Mesendoderm (in vitro differentiated cells): ENCODE measurements at regions not wholly inside any gene's neighbourhood (a gene's known extent, or its start where the extent isn't known, plus 50 kb on each side); places are given as distances from the start of the nearest gene placed in this dataset.

Experiments
- DNase-seq: peaks from one replicate; pipeline ENCODE4 v3.0.0; 2013
- H2AK5ac ChIP-seq: 2 replicates; pipeline ENCODE4 v1.6.1; 2013; ENCODE audit warnings: low read length, inconsistent platforms
- H2BK120ac ChIP-seq: 2 replicates; pipeline ENCODE4 v1.6.1; 2013; ENCODE audit warnings: low read depth, mild to moderate bottlenecking, low read length, moderate library complexity, mixed read lengths
- H2BK15ac ChIP-seq: replicated peaks from 2 replicates; pipeline ENCODE4 v1.6.1; 2013; ENCODE audit warnings: low read depth, mild to moderate bottlenecking, moderate library complexity
- H2BK5ac ChIP-seq: 2 replicates; pipeline ENCODE4 v1.6.1; 2013; ENCODE audit warnings: low read length, inconsistent platforms
- H3K18ac ChIP-seq: 2 replicates; pipeline ENCODE4 v1.6.1; 2013; ENCODE audit warnings: mild to moderate bottlenecking, low read length, mixed read lengths
- H3K23ac ChIP-seq: one replicate; pipeline ENCODE4 v1.6.1; 2013; ENCODE audit warnings: low read length
- H3K27ac ChIP-seq: 2 replicates; pipeline ENCODE4 v1.5.1; 2013; ENCODE audit warnings: low read depth, mild to moderate bottlenecking, inconsistent platforms, low read length, moderate library complexity
- H3K27me3 ChIP-seq: 2 replicates; pipeline ENCODE4 v1.6.1; 2013; ENCODE audit warnings: low read length, control low read depth, mild to moderate bottlenecking, inconsistent platforms; ENCODE audit not compliant: insufficient read depth, poor library complexity
- H3K36me3 ChIP-seq: 2 replicates; pipeline ENCODE4 v1.6.1; 2013; ENCODE audit warnings: low read length, inconsistent platforms; ENCODE audit not compliant: control insufficient read depth, insufficient read depth
- H3K4ac ChIP-seq: one replicate; pipeline ENCODE4 v1.6.1; 2013; ENCODE audit warnings: low read depth, mild to moderate bottlenecking, low read length, moderate library complexity
- H3K4me1 ChIP-seq: 2 replicates; pipeline ENCODE4 v1.6.1; 2013; ENCODE audit warnings: low read depth, low read length, inconsistent platforms; ENCODE audit not compliant: control insufficient read depth
- H3K4me2 ChIP-seq: 2 replicates; pipeline ENCODE4 v1.6.1; 2013; ENCODE audit warnings: low read length
- H3K4me3 ChIP-seq: 2 replicates; pipeline ENCODE4 v1.5.1; 2013; ENCODE audit warnings: mild to moderate bottlenecking, low read length
- H3K56ac ChIP-seq: one replicate; pipeline ENCODE4 v1.6.1; 2013; ENCODE audit warnings: low read length
- H3K79me1 ChIP-seq: 2 replicates; pipeline ENCODE4 v1.6.1; 2013; ENCODE audit warnings: low read length, inconsistent platforms
- H3K79me2 ChIP-seq: 2 replicates; pipeline ENCODE4 v1.6.1; 2013; ENCODE audit warnings: mild to moderate bottlenecking, low read length; ENCODE audit not compliant: control insufficient read depth, insufficient read depth
- H3K9ac ChIP-seq: 2 replicates; pipeline ENCODE4 v1.6.1; 2013; ENCODE audit warnings: low read length, inconsistent platforms
- H4K5ac ChIP-seq: one replicate; pipeline ENCODE4 v1.6.1; 2013; ENCODE audit warnings: low read length
- H4K8ac ChIP-seq: one replicate; pipeline ENCODE4 v1.6.1; 2013; ENCODE audit warnings: low read depth, mild to moderate bottlenecking, control low read depth, low read length, moderate library complexity
- WGBS: extraction: QIAGEN DNeasy Blood & Tissue Kit; methylation state at CpG from one replicate; pipeline ENCODE4 v1.1.7; 2013; ENCODE audit warnings: low lambda C conversion rate, missing lambda C conversion rate; ENCODE audit not compliant: insufficient coverage; ENCODE audit errors: extremely low coverage; 5-methylcytosine and 5-hydroxymethylcytosine counted together

DNA sequence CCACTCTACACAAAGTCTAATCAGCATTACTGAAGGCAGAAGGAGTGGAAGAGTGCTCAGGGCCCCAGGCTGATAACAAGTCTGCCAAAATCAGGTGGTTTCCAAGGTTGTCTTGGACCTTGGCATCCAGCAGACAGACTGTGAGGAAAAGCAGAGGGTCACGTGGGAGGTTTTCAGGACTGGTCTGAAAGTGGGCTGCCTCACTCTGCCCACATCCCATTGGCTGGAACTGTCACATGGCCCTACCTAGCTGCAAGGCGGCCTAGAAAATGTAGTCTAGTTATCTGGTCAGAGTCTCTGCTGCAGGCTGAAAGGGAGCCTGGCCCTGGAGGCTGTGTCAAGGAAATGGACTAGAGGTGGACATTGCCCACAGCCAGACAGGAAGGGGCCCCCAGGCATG is 310.7 kb upstream of the ASIC2 start:
- Histone ChIP-seq H2BK15ac (no peak overlapping the region), H2BK120ac (no peak overlapping the region), H4K5ac (no peak overlapping the region), H3K4me1 (no peaks in the 10 kb centered on the region), H3K9ac (no peak overlapping the region), H3K79me1 (no peaks in the 10 kb centered on the region), H3K4me2 (no peak overlapping the region), H3K27ac (no peak overlapping the region), H3K4me3 (no peak overlapping the region), H3K18ac (no peak overlapping the region), H3K27me3 (no peaks in the 10 kb centered on the region), H4K8ac (no peak overlapping the region), H3K56ac (no peak overlapping the region), H2AK5ac (no peak overlapping the region), H3K23ac (no peak overlapping the region), H3K79me2 (no peaks in the 10 kb centered on the region), H3K4ac (no peak overlapping the region), H2BK5ac (no peak overlapping the region), H3K36me3 (no peaks in the 10 kb centered on the region)
- WGBS, result no CpG with 5 or more reads among the region's 2 CpGs
- DNase-seq, result peak; percentile 13

DNA sequence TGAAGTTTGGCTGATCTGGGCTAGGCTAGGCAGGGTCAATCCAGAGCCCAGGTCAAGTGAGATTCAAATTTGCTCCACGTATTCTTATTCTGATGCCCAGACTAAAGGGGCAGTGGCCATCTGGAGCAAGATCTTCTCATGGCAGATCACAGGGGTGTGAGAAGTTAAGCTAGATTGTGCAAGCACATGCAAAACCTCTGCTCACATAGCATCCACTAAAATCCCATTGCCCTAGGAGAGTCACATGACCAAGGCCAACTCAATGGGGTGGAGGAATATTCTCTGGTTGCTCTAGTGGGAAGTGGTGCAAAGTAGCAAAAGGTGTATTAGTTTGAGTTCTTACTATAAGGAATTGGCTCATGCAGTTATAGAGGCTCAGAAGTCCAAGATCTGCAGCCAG is 318.4 kb upstream of the ASIC2 start:
- no peaks in the 10 kb centered on the region for H3K27me3 ChIP-seq
- H2BK15ac ChIP-seq, result no peak overlapping the region
- H3K9ac ChIP-seq, result no peak overlapping the region
- H4K5ac ChIP-seq, result no peak overlapping the region
- no peak overlapping the region for H3K18ac ChIP-seq
- no peak overlapping the region for H3K27ac ChIP-seq
- no CpG with 5 or more reads among the region's 1 CpG for WGBS
- no peak for DNase-seq
- H3K4me1 ChIP-seq, result no peaks in the 10 kb centered on the region
- no peaks in the 10 kb centered on the region for H3K36me3 ChIP-seq
- H3K79me2 ChIP-seq, result no peaks in the 10 kb centered on the region
- no peak overlapping the region for H3K56ac ChIP-seq
- H3K4ac ChIP-seq, result no peak overlapping the region
- H2BK5ac ChIP-seq, result no peak overlapping the region
- H3K79me1 ChIP-seq, result no peaks in the 10 kb centered on the region
- H2BK120ac ChIP-seq, result no peak overlapping the region
- H3K4me3 ChIP-seq, result no peak overlapping the region
- H3K4me2 ChIP-seq, result no peak overlapping the region
- no peak overlapping the region for H4K8ac ChIP-seq
- H2AK5ac ChIP-seq, result no peak overlapping the region
- no peak overlapping the region for H3K23ac ChIP-seq

DNA sequence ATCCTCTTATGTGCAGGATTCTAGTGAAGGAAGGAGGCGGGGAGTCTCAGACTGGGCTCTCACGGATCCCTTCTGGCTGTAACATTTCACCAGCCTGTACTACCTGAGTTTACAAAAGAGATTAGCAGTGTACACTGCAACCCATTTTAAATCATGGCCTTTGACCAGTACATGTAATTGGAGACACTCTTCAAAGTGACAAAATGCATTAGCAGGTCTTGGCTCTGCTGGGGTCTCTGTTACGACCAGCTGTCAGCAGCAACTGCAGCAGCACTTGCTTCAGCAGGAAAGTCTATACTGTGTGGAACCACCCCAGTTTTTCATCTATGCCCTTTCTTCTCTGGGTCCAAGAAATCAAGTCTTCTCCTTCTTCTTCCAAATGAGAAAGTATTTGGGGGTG is 322.8 kb upstream of the ASIC2 start:
- no peak overlapping the region for H3K23ac ChIP-seq
- H3K79me1 ChIP-seq, result no peaks in the 10 kb centered on the region
- no peak overlapping the region for H3K9ac ChIP-seq
- no peak overlapping the region for H2BK120ac ChIP-seq
- no peak overlapping the region for H4K5ac ChIP-seq
- no peak overlapping the region for H4K8ac ChIP-seq
- H3K4ac ChIP-seq, result no peak overlapping the region
- H3K4me1 ChIP-seq, result no peaks in the 10 kb centered on the region
- DNase-seq, result no peak
- no peaks in the 10 kb centered on the region for H3K79me2 ChIP-seq
- no peak overlapping the region for H2BK15ac ChIP-seq
- no peak overlapping the region for H3K4me2 ChIP-seq
- no peaks in the 10 kb centered on the region for H3K27me3 ChIP-seq
- H3K4me3 ChIP-seq, result no peak overlapping the region
- no CpG with 5 or more reads among the region's 3 CpGs for WGBS
- H2AK5ac ChIP-seq, result no peak overlapping the region
- no peak overlapping the region for H3K18ac ChIP-seq
- no peak overlapping the region for H3K56ac ChIP-seq
- H3K27ac ChIP-seq, result no peak overlapping the region
- no peaks in the 10 kb centered on the region for H3K36me3 ChIP-seq
- no peak overlapping the region for H2BK5ac ChIP-seq

DNA sequence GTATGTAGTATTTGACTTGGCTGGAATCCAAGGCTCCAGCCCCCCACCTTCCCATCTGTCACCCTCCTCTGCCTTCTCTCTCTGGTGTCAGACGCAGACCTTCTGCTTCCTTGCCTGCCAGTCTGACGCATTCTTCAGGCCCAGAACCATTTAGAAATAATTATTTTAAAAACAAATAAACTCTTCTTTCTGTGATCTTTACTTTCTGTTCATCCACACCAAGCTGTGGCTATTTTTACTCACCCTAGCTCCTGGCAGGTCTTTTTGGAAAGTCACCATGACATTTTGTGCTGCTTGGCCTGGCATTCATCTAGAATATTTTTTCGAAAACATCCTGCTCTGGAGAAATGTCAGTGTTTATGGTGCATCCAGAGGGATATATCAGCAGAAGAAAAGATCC is 330.7 kb upstream of the ASIC2 start:
- Histone ChIP-seq H4K8ac (no peak overlapping the region), H3K9ac (no peak overlapping the region), H2AK5ac (no peak overlapping the region), H3K79me1 (no peaks in the 10 kb centered on the region), H3K27me3 (no peaks in the 10 kb centered on the region), H3K27ac (no peak overlapping the region), H3K4me3 (no peak overlapping the region), H3K4me1 (no peaks in the 10 kb centered on the region), H3K4ac (no peak overlapping the region), H3K23ac (no peak overlapping the region), H2BK15ac (no peak overlapping the region), H3K36me3 (no peaks in the 10 kb centered on the region), H4K5ac (no peak overlapping the region), H3K4me2 (no peak overlapping the region), H2BK5ac (no peak overlapping the region), H3K79me2 (no peaks in the 10 kb centered on the region), H3K18ac (no peak overlapping the region), H3K56ac (no peak overlapping the region), H2BK120ac (no peak overlapping the region)
- no peak for DNase-seq
- WGBS, result no CpG with 5 or more reads among the region's 3 CpGs

DNA sequence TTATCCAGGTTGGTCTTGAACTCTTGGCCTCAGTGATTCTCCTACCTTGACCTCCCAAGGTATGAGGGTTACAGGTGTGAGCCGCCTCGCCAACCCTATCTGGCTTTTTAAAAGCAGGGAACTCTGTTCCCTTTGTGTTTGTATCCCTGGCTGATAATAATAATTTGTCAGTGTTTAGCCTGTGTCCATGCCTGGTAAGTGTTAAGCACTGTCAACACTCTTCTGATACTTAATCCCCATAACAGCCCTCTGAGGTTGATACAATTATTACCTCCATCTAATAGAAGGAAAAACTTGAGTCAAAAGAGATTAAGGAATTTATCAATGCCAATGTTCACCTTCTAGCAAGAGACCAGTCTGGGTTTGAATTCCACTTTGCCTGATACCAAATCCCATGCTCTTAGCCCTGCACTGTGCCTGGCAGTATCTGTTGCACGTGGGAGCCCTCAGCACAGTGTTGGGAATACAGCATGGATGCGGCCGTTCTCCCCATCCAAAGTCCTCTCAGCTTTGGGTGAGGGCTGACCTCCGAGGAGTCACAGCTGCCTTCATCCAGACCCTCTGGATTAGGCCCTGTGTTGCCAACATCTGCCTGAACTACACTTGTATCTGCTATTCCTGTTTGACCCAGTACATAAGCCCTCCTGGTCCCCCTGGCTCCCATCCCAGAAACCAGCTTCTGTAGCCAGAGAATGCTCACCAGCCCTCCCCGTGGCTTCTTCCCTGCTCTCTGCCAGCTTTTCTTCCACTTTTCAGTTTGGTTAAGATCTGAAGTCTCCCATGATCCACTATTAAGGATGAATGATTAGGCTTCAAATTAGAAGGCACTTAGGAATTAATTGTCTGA is 335.6 kb upstream of the ASIC2 start:
- no peak overlapping the region for H2AK5ac ChIP-seq
- no peak overlapping the region for H3K18ac ChIP-seq
- no peaks in the 10 kb centered on the region for H3K4me1 ChIP-seq
- no CpG with 5 or more reads among the region's 7 CpGs for WGBS
- no peak overlapping the region for H2BK120ac ChIP-seq
- H3K79me1 ChIP-seq, result no peaks in the 10 kb centered on the region
- DNase-seq, result no peak
- no peaks in the 10 kb centered on the region for H3K27me3 ChIP-seq
- no peak overlapping the region for H3K27ac ChIP-seq
- H4K8ac ChIP-seq, result no peak overlapping the region
- no peak overlapping the region for H3K23ac ChIP-seq
- H2BK5ac ChIP-seq, result no peak overlapping the region
- H4K5ac ChIP-seq, result no peak overlapping the region
- no peaks in the 10 kb centered on the region for H3K79me2 ChIP-seq
- H2BK15ac ChIP-seq, result no peak overlapping the region
- no peak overlapping the region for H3K4ac ChIP-seq
- H3K56ac ChIP-seq, result no peak overlapping the region
- H3K36me3 ChIP-seq, result no peaks in the 10 kb centered on the region
- H3K4me2 ChIP-seq, result no peak overlapping the region
- no peak overlapping the region for H3K4me3 ChIP-seq
- H3K9ac ChIP-seq, result no peak overlapping the region

DNA sequence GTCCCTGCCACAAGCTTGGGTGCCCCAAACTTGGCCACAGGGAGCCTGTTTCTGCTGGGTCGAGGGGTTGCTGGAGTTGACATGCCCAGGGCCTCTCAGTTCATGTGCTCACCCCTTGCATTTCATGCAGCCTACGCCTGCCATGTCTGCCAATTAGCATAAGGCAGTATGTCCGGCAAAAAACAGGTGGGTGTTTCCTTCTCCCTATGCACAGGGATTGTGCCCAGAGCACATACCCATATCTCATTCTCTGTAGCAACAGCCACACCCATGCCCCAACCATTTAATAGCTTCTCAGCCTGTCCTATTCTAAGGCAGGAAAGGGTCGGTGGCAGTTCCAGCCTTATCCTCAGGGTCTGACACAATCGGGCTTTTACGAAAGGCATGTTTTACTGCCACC is 340.4 kb upstream of the ASIC2 start:
- no peak overlapping the region for H2AK5ac ChIP-seq
- H2BK120ac ChIP-seq, result no peak overlapping the region
- H4K5ac ChIP-seq, result no peak overlapping the region
- no peak overlapping the region for H3K23ac ChIP-seq
- no peak overlapping the region for H4K8ac ChIP-seq
- no peaks in the 10 kb centered on the region for H3K36me3 ChIP-seq
- H3K4me1 ChIP-seq, result no peaks in the 10 kb centered on the region
- no peak overlapping the region for H3K27ac ChIP-seq
- no peak overlapping the region for H3K56ac ChIP-seq
- H2BK15ac ChIP-seq, result no peak overlapping the region
- WGBS, result no CpG with 5 or more reads among the region's 6 CpGs
- H2BK5ac ChIP-seq, result no peak overlapping the region
- H3K27me3 ChIP-seq, result no peaks in the 10 kb centered on the region
- no peak overlapping the region for H3K4me3 ChIP-seq
- H3K4me2 ChIP-seq, result no peak overlapping the region
- no peak overlapping the region for H3K18ac ChIP-seq
- H3K4ac ChIP-seq, result no peak overlapping the region
- H3K79me1 ChIP-seq, result no peaks in the 10 kb centered on the region
- H3K9ac ChIP-seq, result no peak overlapping the region
- no peaks in the 10 kb centered on the region for H3K79me2 ChIP-seq
- DNase-seq, result no peak
